HL-60 (cell line): ENCODE measurements at regions not wholly inside any gene's neighbourhood (a gene's known extent, or its start where the extent isn't known, plus 50 kb on each side); places are given as distances from the start of the nearest gene placed in this dataset.

Experiments
- GABPA ChIP-seq: IDR thresholded peaks from 2 replicates; pipeline ENCODE4 v1.6.1; 2012; ENCODE audit warnings: low read depth
- POLR2AphosphoS5 ChIP-seq: IDR thresholded peaks from 2 replicates; pipeline ENCODE4 v1.6.1; 2012; ENCODE audit warnings: low read depth
- SPI1 ChIP-seq: IDR thresholded peaks from 2 replicates; pipeline ENCODE4 v1.6.1; 2012; ENCODE audit warnings: low read depth, mild to moderate bottlenecking, borderline replicate concordance
- TF ChIP-seq, protein P1 (sequence below): IDR thresholded peaks from 2 replicates; pipeline ENCODE4 v1.6.1; 2012; ENCODE audit warnings: low read depth; ENCODE audit not compliant: insufficient replicate concordance
- TF ChIP-seq, protein P2 (sequence below): IDR thresholded peaks from one replicate; pipeline ENCODE4 v1.5.1; 2011; ENCODE audit warnings: low read length, control low read depth, inconsistent platforms; ENCODE audit not compliant: insufficient read depth

DNA sequence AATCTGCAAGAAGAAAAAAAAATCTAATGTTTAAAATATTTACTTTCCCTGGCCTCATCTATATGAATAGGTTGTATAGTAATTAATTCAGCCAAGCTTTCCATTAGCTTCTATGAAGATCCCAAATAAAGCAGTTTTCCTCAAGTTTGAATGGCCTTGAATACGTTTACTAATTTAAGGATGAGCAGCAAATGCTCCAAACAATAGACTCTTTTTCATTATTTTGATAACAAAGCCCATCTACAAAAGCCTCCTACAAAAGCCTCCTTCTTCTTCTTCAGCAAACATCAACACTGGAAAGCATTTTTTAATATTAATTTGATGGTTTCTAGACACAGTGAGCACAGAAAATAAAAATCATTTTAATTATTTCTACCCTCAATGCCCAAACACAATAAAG, 1130.3 kb upstream of the CNTN5 start:
- TF ChIP-seq, protein P1, sequence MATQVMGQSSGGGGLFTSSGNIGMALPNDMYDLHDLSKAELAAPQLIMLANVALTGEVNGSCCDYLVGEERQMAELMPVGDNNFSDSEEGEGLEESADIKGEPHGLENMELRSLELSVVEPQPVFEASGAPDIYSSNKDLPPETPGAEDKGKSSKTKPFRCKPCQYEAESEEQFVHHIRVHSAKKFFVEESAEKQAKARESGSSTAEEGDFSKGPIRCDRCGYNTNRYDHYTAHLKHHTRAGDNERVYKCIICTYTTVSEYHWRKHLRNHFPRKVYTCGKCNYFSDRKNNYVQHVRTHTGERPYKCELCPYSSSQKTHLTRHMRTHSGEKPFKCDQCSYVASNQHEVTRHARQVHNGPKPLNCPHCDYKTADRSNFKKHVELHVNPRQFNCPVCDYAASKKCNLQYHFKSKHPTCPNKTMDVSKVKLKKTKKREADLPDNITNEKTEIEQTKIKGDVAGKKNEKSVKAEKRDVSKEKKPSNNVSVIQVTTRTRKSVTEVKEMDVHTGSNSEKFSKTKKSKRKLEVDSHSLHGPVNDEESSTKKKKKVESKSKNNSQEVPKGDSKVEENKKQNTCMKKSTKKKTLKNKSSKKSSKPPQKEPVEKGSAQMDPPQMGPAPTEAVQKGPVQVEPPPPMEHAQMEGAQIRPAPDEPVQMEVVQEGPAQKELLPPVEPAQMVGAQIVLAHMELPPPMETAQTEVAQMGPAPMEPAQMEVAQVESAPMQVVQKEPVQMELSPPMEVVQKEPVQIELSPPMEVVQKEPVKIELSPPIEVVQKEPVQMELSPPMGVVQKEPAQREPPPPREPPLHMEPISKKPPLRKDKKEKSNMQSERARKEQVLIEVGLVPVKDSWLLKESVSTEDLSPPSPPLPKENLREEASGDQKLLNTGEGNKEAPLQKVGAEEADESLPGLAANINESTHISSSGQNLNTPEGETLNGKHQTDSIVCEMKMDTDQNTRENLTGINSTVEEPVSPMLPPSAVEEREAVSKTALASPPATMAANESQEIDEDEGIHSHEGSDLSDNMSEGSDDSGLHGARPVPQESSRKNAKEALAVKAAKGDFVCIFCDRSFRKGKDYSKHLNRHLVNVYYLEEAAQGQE: no peak
- TF ChIP-seq, protein P2, sequence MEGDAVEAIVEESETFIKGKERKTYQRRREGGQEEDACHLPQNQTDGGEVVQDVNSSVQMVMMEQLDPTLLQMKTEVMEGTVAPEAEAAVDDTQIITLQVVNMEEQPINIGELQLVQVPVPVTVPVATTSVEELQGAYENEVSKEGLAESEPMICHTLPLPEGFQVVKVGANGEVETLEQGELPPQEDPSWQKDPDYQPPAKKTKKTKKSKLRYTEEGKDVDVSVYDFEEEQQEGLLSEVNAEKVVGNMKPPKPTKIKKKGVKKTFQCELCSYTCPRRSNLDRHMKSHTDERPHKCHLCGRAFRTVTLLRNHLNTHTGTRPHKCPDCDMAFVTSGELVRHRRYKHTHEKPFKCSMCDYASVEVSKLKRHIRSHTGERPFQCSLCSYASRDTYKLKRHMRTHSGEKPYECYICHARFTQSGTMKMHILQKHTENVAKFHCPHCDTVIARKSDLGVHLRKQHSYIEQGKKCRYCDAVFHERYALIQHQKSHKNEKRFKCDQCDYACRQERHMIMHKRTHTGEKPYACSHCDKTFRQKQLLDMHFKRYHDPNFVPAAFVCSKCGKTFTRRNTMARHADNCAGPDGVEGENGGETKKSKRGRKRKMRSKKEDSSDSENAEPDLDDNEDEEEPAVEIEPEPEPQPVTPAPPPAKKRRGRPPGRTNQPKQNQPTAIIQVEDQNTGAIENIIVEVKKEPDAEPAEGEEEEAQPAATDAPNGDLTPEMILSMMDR: no peak
- TF ChIP-seq GABPA: no peak
- no peak for TF ChIP-seq POLR2AphosphoS5
- no peak for TF ChIP-seq SPI1
